Common myeloid progenitor, CD34-positive (primary cell): ENCODE measurements at regions not wholly inside any gene's neighbourhood (a gene's known extent, or its start where the extent isn't known, plus 50 kb on each side); places are given as distances from the start of the nearest gene placed in this dataset.

Experiments used
- CTCF ChIA-PET: fragments of 350-600 bp; sonication (Branson Sonifier 250); formaldehyde crosslinking; loops from one replicate; lab custom pipeline; 2021; ENCODE audit warnings: antibody characterized with exemption; lab: Charles Lee
- POLR2A ChIA-PET: fragments of 350-600 bp; sonication (Branson Sonifier 250); formaldehyde crosslinking; loops from one replicate; lab custom pipeline; 2021; ENCODE audit warnings: antibody characterized with exemption; lab: Charles Lee
- DNase-seq, 3 donors: peaks; one replicate each; pipeline versions ENCODE4 v3.0.0 to v3.0.0-alpha.2; 2013
- H3K27ac ChIP-seq, 2 experiments: 1 replicate in 1 of 2; 2 replicates in 1 of 2; pipeline ENCODE4 v1.7.0; 2013; ENCODE audit warnings: inconsistent platforms in 2 of 2, low read length in 2 of 2, mild to moderate bottlenecking in 2 of 2, low read depth in 1 of 2, moderate library complexity in 1 of 2; ENCODE audit not compliant: severe bottlenecking in 2 of 2, insufficient read depth in 1 of 2, poor library complexity in 1 of 2
- H3K27me3 ChIP-seq, 5 experiments: replicated peaks in 2 of 5; 1 replicate in 3 of 5; 2 replicates in 2 of 5; pipeline versions ENCODE4 v1.6.1 to v1.7.0; 2013; ENCODE audit warnings: low read length in 4 of 5, mild to moderate bottlenecking in 2 of 5, moderate library complexity in 2 of 5, inconsistent platforms in 1 of 5; ENCODE audit not compliant: insufficient read depth in 5 of 5, control insufficient read depth in 4 of 5
- H3K36me3 ChIP-seq, 4 experiments: 1 replicate in 2 of 4; 2 replicates in 2 of 4; pipeline versions ENCODE4 v1.6.1 to v1.7.0; 2013; ENCODE audit warnings: low read length in 3 of 4, control low read depth in 1 of 4, mild to moderate bottlenecking in 1 of 4; ENCODE audit not compliant: control insufficient read depth in 4 of 4, insufficient read depth in 4 of 4
- H3K4me1 ChIP-seq, 4 experiments: 1 replicate in 3 of 4; 2 replicates in 1 of 4; pipeline versions ENCODE4 v1.6.1 to v1.7.1; 2013; ENCODE audit warnings: low read length in 3 of 4, mild to moderate bottlenecking in 3 of 4, control low read depth in 1 of 4, inconsistent platforms in 1 of 4, moderate library complexity in 1 of 4; ENCODE audit not compliant: control insufficient read depth in 4 of 4, insufficient read depth in 4 of 4; ENCODE audit errors: control extremely low read depth in 1 of 4
- H3K4me3 ChIP-seq, 7 experiments: 1 replicate in 4 of 7; 2 replicates in 3 of 7; pipeline versions ENCODE4 v1.5.1 to v1.7.0; 2013; ENCODE audit warnings: mild to moderate bottlenecking in 7 of 7, low read length in 6 of 7, moderate library complexity in 6 of 7, inconsistent platforms in 2 of 7, low read depth in 2 of 7, control low read depth in 1 of 7; ENCODE audit not compliant: insufficient read depth in 4 of 7, control insufficient read depth in 1 of 7; ENCODE audit errors: extremely low read depth in 1 of 7
- H3K9me3 ChIP-seq, 5 experiments: 1 replicate in 4 of 5; 2 replicates in 1 of 5; pipeline versions ENCODE4 v1.6.1 to v1.7.1; 2013; ENCODE audit warnings: low read length in 4 of 5, mild to moderate bottlenecking in 2 of 5, inconsistent platforms in 1 of 5, low read depth in 1 of 5, moderate library complexity in 1 of 5; ENCODE audit not compliant: control insufficient read depth in 4 of 5, insufficient read depth in 2 of 5; ENCODE audit errors: control extremely low read depth in 1 of 5
- WGBS: methylation state at CpG from one replicate; pipeline ENCODE4 v1.1.5; 2013; ENCODE audit not compliant: insufficient coverage; 5-methylcytosine and 5-hydroxymethylcytosine counted together

- no peak for DNase-seq
- Histone ChIP-seq H3K27me3 (no peaks in the 10 kb centered on the region), H3K4me1 (peaks cover 0 to 6% (median 0%) of the 10 kb centered on the region in 4 experiments), H3K4me3 (no peak overlapping the region), H3K27ac (no peak overlapping the region), H3K36me3 (no peaks in the 10 kb centered on the region), H3K9me3 (no peaks in the 10 kb centered on the region)
- WGBS = 100% methylated on average over 2 of the region's 2 CpGs
- CTCF ChIA-PET = no interaction called here
- POLR2A ChIA-PET = no interaction called here
Observed at GRCh38 chr6:134400941-134401340, 83.0 kb upstream of the SGK1 start.

- DNase-seq = peak; percentile 24 to 76 (median 72)
- H3K9me3 ChIP-seq = no peaks in the 10 kb centered on the region
- ChIA-PET CTCF (no interaction called here), POLR2A (no interaction called here)
- no peaks in the 10 kb centered on the region for H3K36me3 ChIP-seq
- H3K27ac ChIP-seq = no peak overlapping the region
- no peaks in the 10 kb centered on the region for H3K27me3 ChIP-seq
- H3K4me1 ChIP-seq = peaks cover 0 to 6% (median 0%) of the 10 kb centered on the region in 4 experiments
- WGBS = 80% methylated on average over 1 of the region's 6 CpGs
- H3K4me3 ChIP-seq = no peak overlapping the region
Observed at GRCh38 chr6:134398453-134398852, 80.5 kb upstream of the SGK1 start.

- ChIA-PET CTCF (no interaction called here), POLR2A (no interaction called here)
- Histone ChIP-seq H3K27ac (no peak overlapping the region), H3K4me3 (no peak overlapping the region), H3K9me3 (no peaks in the 10 kb centered on the region), H3K36me3 (no peaks in the 10 kb centered on the region), H3K4me1 (peaks cover 0 to 6% (median 0%) of the 10 kb centered on the region in 4 experiments), H3K27me3 (no peaks in the 10 kb centered on the region)
- WGBS = 100% methylated on average over 4 of the region's 5 CpGs
- DNase-seq = no peak
Observed at GRCh38 chr6:134397676-134398075, 79.8 kb upstream of the SGK1 start.

GRCh38 chr6:134394905-134395304, 77.0 kb upstream of the SGK1 start:
- H3K27me3 ChIP-seq = no peaks in the 10 kb centered on the region
- CTCF ChIA-PET = interaction anchor here (1.2 kb wide), 1 partner anchor 216 kb away, joined by 4 read pairs; no protein-coding TSS in a partner anchor
- no peak overlapping the region for H3K4me3 ChIP-seq
- DNase-seq = no peak
- WGBS = 100% methylated on average over 1 of the region's 1 CpG
- H3K36me3 ChIP-seq = no peaks in the 10 kb centered on the region
- POLR2A ChIA-PET = no interaction called here
- no peak overlapping the region for H3K27ac ChIP-seq
- no peaks in the 10 kb centered on the region for H3K9me3 ChIP-seq
- H3K4me1 ChIP-seq = peaks cover 0 to 6% (median 0%) of the 10 kb centered on the region in 4 experiments

GRCh38 chr6:134394208-134394607, 76.3 kb upstream of the SGK1 start:
- Histone ChIP-seq H3K4me1 (peaks cover 0 to 6% (median 0%) of the 10 kb centered on the region in 4 experiments), H3K27me3 (no peaks in the 10 kb centered on the region), H3K4me3 (no peak overlapping the region), H3K9me3 (no peaks in the 10 kb centered on the region), H3K27ac (no peak overlapping the region), H3K36me3 (no peaks in the 10 kb centered on the region)
- ChIA-PET CTCF (interaction anchor here (1.2 kb wide), 1 partner anchor 215 kb away, joined by 4 read pairs; no protein-coding TSS in a partner anchor), POLR2A (no interaction called here)
- DNase-seq = no peak
- WGBS = 100% methylated on average over 1 of the region's 1 CpG

GRCh38 chr6:134391205-134391604, 73.3 kb upstream of the SGK1 start:
- Histone ChIP-seq H3K9me3 (peaks cover 0 to 3% (median 0%) of the 10 kb centered on the region in 5 experiments), H3K27ac (no peak overlapping the region), H3K4me1 (no peaks in the 10 kb centered on the region), H3K27me3 (no peaks in the 10 kb centered on the region), H3K36me3 (no peaks in the 10 kb centered on the region), H3K4me3 (no peak overlapping the region)
- no peak for DNase-seq
- CTCF ChIA-PET = no interaction called here
- no CpG with 5 or more reads among the region's 1 CpG for WGBS
- POLR2A ChIA-PET = no interaction called here

GRCh38 chr6:134389658-134390057, 71.7 kb upstream of the SGK1 start:
- ChIA-PET POLR2A (no interaction called here), CTCF (no interaction called here)
- Histone ChIP-seq H3K9me3 (peaks cover 0 to 3% (median 0%) of the 10 kb centered on the region in 5 experiments), H3K27me3 (no peaks in the 10 kb centered on the region), H3K27ac (no peak overlapping the region), H3K4me1 (no peaks in the 10 kb centered on the region), H3K4me3 (no peak overlapping the region), H3K36me3 (no peaks in the 10 kb centered on the region)
- WGBS = 94% methylated on average over 3 of the region's 3 CpGs
- DNase-seq = no peak
